Lung (tissue), 11 donors: ENCODE measurements at regions not wholly inside any gene's neighbourhood (a gene's known extent, or its start where the extent isn't known, plus 50 kb on each side); places are given as distances from the start of the nearest gene placed in this dataset.

Experiments
- ATAC-seq: fragments of 200-7000 bp; cut with Tn5 transposase; one replicate; pipeline ENCODE4 v1.9.1; 2020; ENCODE audit warnings: moderate number of reproducible peaks; ENCODE audit not compliant: insufficient read depth, low FRiP score
- DNase-seq, 3 donors: peaks; one replicate each; pipeline ENCODE4 v3.0.0-alpha.2; 2013 to 2017
- H3K27ac ChIP-seq, 2 donors: one replicate each; pipeline ENCODE4 v1.5.1; 2013; ENCODE audit warnings: mild to moderate bottlenecking in 2 of 2, moderate library complexity in 2 of 2, control low read depth in 1 of 2, inconsistent platforms in 1 of 2, low read depth in 1 of 2, low read length in 1 of 2
- H3K27me3 ChIP-seq, 3 donors: one replicate each; pipeline ENCODE4 v1.5.1; 2013; ENCODE audit warnings: low read length in 2 of 3; ENCODE audit not compliant: control insufficient read depth in 3 of 3, insufficient read depth in 3 of 3
- H3K36me3 ChIP-seq, 4 donors: one replicate each; pipeline ENCODE4 v1.5.1; 2013; ENCODE audit warnings: low read length in 4 of 4, mild to moderate bottlenecking in 1 of 4, moderate library complexity in 1 of 4; ENCODE audit not compliant: control insufficient read depth in 4 of 4, insufficient read depth in 4 of 4
- H3K4me1 ChIP-seq, 5 donors: one replicate each; pipeline ENCODE4 v1.5.1; 2013; ENCODE audit warnings: low read length in 5 of 5, mild to moderate bottlenecking in 2 of 5, moderate library complexity in 1 of 5; ENCODE audit not compliant: control insufficient read depth in 5 of 5, insufficient read depth in 5 of 5
- H3K4me3 ChIP-seq: one replicate; pipeline ENCODE4 v1.5.1; 2013; ENCODE audit warnings: mild to moderate bottlenecking, control low read depth, moderate library complexity
- H3K9ac ChIP-seq, 2 donors: one replicate each; pipeline ENCODE4 v1.5.1; 2013; ENCODE audit warnings: low read length in 2 of 2, control low read depth in 1 of 2; ENCODE audit not compliant: insufficient read depth in 1 of 2
- H3K9me3 ChIP-seq, 4 donors: one replicate each; pipeline ENCODE4 v1.5.1; 2013; ENCODE audit warnings: low read length in 3 of 4, mild to moderate bottlenecking in 1 of 4, moderate library complexity in 1 of 4; ENCODE audit not compliant: control insufficient read depth in 4 of 4, insufficient read depth in 3 of 4
- CTCF ChIP-seq: IDR thresholded peaks from 2 replicates; pipeline ENCODE4 v1.5.1; 2012; ENCODE audit warnings: mild to moderate bottlenecking; ENCODE audit errors: control extremely low read depth, extremely low read depth
- WGBS, 2 donors: extraction: QIAGEN DNeasy Blood & Tissue Kit; methylation state at CpG; one replicate each; pipeline ENCODE4 v1.1.7; 2013; 5-methylcytosine and 5-hydroxymethylcytosine counted together
- donor health status: control.
- donor health status: control.
- donor health status: Bipolar disorder and iron deficiency.
- donor health status: healthy.
- donor health status: DM: yes; HTN: yes; CAD: no.

- WGBS, 2 donors: 89 to 94% methylated on average over 4 of the region's 4 CpGs
- Histone ChIP-seq H3K9ac (no peak overlapping the region), H3K9me3 (no peaks in the 10 kb centered on the region), H3K27me3 (no peaks in the 10 kb centered on the region), H3K36me3 (no peaks in the 10 kb centered on the region), H3K4me1 (peaks cover 0 to 9% (median 0%) of the 10 kb centered on the region in 5 donors), H3K27ac (no peak overlapping the region), H3K4me3 (no peak overlapping the region)
- ATAC-seq (no peak), DNase-seq (peak in 2 of 3 donors; percentile 38 to 60)
- no peak for TF ChIP-seq CTCF
These were observed 129.8 kb upstream of the SLC5A12 start for GRCh38 chr11:26851696-26852095.

DNA sequence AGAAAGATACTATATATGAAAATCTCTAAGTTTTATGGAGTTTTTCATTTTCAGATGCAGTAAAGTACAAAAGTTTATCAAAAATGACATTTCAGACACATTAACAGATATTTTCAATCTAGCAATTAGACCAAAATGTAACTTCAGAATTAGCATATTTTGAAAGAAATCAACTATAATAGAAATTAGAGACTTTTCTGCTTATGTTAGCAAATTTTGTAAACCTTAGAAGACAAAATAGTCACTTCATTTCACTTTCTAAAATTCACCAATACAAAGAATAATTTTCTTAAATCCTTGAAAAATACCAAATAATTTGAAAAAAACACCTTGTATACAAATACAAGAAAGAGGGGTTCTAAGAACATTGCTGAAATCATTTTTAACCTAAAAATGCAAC, 135.8 kb upstream of the FIBIN start:
- ATAC-seq (no peak), DNase-seq (no peak)
- TF ChIP-seq CTCF: no peak
- Histone ChIP-seq H3K9ac (no peak overlapping the region), H3K36me3 (no peaks in the 10 kb centered on the region), H3K9me3 (no peaks in the 10 kb centered on the region), H3K4me1 (peaks cover 0 to 3% (median 0%) of the 10 kb centered on the region in 5 donors), H3K27ac (no peak overlapping the region), H3K4me3 (no peak overlapping the region), H3K27me3 (no peaks in the 10 kb centered on the region)

GRCh38 chr11:26859416-26859815, 134.5 kb upstream of the FIBIN start:
- no peak for TF ChIP-seq CTCF
- DNase-seq: no peak
- WGBS, 2 donors: 70 to 76% methylated on average over 3 of the region's 3 CpGs
- Histone ChIP-seq H3K36me3 (no peaks in the 10 kb centered on the region), H3K9me3 (no peaks in the 10 kb centered on the region), H3K27me3 (no peaks in the 10 kb centered on the region), H3K27ac (no peak overlapping the region), H3K9ac (no peak overlapping the region), H3K4me3 (no peak overlapping the region), H3K4me1 (peaks cover 0 to 3% (median 0%) of the 10 kb centered on the region in 5 donors)
- no peak for ATAC-seq

- TF ChIP-seq CTCF: no peak
- peak in 1 of 3 donors; percentile 40 for DNase-seq
- 85 to 93% methylated on average over 7 of the region's 7 CpGs for WGBS, 2 donors
- no peak overlapping the region for H3K27ac ChIP-seq
- peaks cover 0 to 3% (median 0%) of the 10 kb centered on the region in 5 donors for H3K4me1 ChIP-seq
- no peak overlapping the region for H3K4me3 ChIP-seq
- no peaks in the 10 kb centered on the region for H3K27me3 ChIP-seq
- no peaks in the 10 kb centered on the region for H3K36me3 ChIP-seq
- H3K9me3 ChIP-seq: no peaks in the 10 kb centered on the region
- H3K9ac ChIP-seq: no peak overlapping the region
- ATAC-seq: no peak
These were observed 133.7 kb upstream of the FIBIN start for GRCh38 chr11:26860091-26860780.
